HG02610 (cell line): ENCODE measurements at regions not wholly inside any gene's neighbourhood (a gene's known extent, or its start where the extent isn't known, plus 50 kb on each side); places are given as distances from the start of the nearest gene placed in this dataset.
"Not testable (repeated sequence)": the region's sequence is repeated elsewhere in the genome, so short reads cannot be mapped to it uniquely, and the experiment has no call there.

Experiments
- ATAC-seq: cut with Tn5 transposase; IDR thresholded peaks from one replicate; pipeline ENCODE4 v1.9.1; 2021; ENCODE audit warnings: mild to moderate bottlenecking, moderate library complexity; ENCODE audit not compliant: unreplicated experiment

DNA sequence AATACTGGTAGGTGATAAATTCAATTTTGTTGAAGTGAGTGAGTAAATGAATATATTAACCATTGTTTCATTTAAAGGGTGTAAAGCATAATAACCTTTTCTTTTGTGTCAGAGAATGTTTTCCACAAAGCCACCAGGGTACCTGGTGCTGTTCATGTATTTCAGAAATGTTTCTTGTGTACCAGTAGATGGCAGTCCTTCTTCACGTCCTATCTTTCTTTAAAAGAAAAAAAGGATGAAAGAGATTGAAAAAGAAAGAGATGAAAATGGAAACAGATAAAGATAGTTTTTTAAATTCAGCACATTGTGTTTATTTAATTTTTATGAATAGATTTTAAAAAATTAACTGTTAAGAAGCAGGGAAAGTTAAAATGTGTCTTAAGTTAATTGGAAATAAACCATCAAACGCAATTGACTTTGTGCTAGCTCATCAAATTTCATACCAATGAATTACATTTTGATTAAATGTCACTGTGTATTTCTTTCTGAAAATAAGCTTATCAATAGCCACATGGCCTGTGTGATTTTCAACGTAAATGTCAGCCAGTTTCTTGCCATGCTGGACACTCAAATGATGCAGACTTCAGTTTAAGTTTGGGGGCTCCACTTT is 65.5 kb upstream of the CHORDC1 start:
- no peak for ATAC-seq

DNA sequence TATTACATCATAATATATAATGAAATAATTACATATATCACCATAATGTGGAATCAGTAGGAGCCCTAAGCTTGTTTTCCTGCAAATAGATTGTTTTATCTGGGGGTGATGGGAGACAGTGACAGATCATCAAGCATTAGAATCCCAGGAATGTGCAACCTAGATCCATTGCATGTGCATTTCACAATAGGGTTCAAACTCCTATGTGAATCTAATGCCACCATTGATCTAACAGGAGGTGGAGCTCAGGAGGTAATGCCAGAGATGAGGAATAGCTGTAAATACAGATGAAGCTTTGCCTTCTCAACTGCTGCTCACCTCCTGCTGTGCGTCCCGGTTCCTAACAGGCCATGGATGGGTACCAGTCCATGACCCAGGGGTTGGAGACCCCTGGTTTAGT is 63.8 kb upstream of the CHORDC1 start:
- ATAC-seq: no peak

DNA sequence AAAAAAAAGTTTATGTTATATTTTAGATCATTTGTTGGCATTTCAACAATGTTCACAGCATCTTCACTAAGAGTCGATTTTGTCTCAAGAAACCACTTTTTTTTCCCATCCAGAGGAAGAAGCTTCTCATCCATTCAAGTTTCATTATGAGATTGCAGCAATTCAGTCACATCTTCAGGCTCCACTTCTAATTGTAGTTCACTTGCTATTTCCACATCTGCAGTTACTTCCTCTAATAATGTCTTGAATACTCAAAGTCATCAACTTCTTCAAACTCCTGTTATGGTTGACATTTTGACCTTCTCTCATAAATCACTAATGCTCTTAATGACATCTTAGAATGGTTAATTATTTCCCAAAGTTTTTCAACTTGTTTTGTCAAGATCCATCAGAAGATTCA is 61.3 kb upstream of the CHORDC1 start:
- no peak for ATAC-seq

DNA sequence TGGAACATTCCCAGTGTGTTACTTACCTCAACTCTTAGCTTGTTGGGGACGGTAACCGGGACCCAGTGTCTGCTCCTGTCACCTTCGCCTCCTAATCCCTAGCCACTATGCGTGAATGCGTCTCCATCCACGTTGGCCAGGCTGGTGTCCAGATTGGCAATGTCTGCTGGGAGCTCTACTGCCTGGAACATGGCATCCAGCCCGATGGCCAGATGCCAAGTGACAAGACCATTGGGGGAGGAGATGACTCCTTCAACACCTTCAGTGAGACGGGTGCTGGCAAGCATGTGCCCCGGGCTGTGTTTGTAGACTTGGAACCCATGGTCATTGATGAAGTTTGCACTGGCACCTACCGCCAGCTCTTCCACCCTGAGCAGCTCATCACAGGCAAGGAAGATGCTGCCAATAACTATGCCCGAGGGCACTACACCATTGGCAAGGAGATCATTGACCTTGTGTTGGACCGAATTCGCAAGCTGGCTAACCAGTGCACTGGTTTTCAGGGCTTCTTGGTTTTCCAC is 59.8 kb upstream of the CHORDC1 start:
- not testable (repeated sequence) for ATAC-seq

DNA sequence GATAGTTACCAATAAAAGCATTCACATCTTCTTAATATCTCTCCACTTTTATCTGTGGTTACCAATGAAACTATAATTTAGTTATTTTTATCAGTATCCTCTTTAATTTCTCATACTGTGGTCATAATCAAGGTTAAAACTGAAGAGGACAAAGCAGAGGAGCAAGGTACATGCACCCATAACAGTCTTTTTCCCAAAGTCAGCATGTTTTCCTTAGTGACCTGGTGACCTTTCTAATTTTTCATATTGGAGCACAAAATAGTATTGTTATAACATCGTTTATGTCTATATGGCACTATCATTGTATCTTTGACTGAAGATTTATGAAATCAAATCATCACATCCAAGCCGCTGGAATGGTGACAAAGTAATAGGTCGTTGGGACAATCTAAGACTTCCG is 51.5 kb upstream of the CHORDC1 start:
- ATAC-seq: no peak
